ENCODE measurements at regions not wholly inside any gene's neighbourhood (a gene's known extent, or its start where the extent isn't known, plus 50 kb on each side); places are given as distances from the start of the nearest gene placed in this dataset.

DNA sequence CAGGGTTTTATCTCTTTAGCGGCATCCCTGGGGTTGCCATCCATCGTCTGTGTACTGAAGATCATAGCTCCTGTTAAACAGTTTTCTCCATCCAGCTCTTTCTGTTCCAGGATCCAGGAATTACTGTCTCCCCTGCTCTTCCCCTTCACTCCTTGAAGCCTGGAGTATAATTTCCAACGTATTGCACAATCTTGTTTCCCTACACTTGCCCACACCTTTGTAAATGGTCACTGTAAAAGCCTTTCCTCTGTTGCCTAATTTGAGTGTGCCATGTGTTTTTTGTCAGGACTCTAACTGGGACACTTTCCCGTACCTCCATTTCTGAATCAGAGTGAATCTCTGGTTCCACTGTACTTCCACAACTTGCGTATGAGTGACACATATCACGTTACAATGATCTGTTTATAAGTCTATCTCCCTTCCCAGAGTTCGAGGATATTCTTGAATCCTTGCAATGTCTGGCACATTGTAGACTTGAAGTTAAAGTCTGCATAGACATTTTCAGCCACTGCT lies 199.6 kb upstream of the SNX7 start:
- TF ChIP-seq, protein P1, sequence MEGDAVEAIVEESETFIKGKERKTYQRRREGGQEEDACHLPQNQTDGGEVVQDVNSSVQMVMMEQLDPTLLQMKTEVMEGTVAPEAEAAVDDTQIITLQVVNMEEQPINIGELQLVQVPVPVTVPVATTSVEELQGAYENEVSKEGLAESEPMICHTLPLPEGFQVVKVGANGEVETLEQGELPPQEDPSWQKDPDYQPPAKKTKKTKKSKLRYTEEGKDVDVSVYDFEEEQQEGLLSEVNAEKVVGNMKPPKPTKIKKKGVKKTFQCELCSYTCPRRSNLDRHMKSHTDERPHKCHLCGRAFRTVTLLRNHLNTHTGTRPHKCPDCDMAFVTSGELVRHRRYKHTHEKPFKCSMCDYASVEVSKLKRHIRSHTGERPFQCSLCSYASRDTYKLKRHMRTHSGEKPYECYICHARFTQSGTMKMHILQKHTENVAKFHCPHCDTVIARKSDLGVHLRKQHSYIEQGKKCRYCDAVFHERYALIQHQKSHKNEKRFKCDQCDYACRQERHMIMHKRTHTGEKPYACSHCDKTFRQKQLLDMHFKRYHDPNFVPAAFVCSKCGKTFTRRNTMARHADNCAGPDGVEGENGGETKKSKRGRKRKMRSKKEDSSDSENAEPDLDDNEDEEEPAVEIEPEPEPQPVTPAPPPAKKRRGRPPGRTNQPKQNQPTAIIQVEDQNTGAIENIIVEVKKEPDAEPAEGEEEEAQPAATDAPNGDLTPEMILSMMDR (IDR thresholded peaks at IDR 0.05; ENCODE audit: low read depth, low read length, poor library complexity, severe bottlenecking), result no peak
- TF ChIP-seq EZH2phosphoT487 (IDR thresholded peaks at IDR 0.05; ENCODE audit: borderline replicate concordance, low read length), result no peak

Data from DOHH2 (cell line).